Left lobe of liver (tissue), 2 donors: ENCODE measurements at regions not wholly inside any gene's neighbourhood (a gene's known extent, or its start where the extent isn't known, plus 50 kb on each side); places are given as distances from the start of the nearest gene placed in this dataset.
A peak's percentile ranks its signal among the peaks of the same experiment; 100 is the strongest.

Experiments
- ATAC-seq: fragments of 200-7000 bp; cut with Tn5 transposase; one replicate; pipeline ENCODE4 v1.9.1; 2020; ENCODE audit warnings: mild to moderate bottlenecking, moderate library complexity
- DNase-seq: peaks from one replicate; pipeline ENCODE4 v3.0.0-alpha.2; 2020; ENCODE audit warnings: low spot score
- donor health status: DM: no; HTN: no; CAD: no; lungs with moderate emphysema.
- donor health status: DM: no; HTN: yes; CAD: no.

DNA sequence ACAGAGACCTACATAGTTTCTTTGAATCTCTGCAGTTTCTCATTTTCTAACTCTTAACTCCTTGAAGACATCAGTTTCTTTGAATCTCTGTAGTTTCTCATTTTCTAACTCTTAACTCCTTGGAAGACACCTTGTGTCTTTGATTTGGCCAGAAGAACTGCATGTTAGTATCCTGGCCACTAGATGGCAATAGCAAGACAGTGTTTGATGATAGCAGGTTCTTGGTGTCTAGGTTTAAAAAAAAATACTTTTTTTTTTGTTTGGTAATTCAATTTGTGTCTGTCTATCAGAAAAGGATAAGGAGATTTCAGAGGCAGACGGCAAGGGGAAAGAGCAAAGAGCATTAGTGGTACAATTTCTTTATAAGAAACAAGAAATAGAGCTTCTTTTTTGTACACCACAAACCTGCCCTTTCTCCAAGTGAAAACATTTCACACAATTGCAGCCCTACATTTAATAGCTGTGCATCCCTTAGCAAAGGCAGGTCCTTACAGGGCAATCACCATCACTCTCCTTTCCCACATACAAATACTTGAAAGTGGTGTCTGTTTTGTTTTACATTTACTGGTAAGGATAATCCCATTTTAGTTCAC lies 1324.9 kb upstream of the CDH8 start:
- ATAC-seq (peak; percentile 76), DNase-seq (no peak)

- DNase-seq = no peak
- no peak for ATAC-seq
Measured at GRCh38 chr16:63349961-63350360, 1313.7 kb upstream of the CDH8 start.

GRCh38 chr16:63346000-63346399 lies 1309.8 kb upstream of the CDH8 start:
- DNase-seq (no peak), ATAC-seq (no peak)

DNA sequence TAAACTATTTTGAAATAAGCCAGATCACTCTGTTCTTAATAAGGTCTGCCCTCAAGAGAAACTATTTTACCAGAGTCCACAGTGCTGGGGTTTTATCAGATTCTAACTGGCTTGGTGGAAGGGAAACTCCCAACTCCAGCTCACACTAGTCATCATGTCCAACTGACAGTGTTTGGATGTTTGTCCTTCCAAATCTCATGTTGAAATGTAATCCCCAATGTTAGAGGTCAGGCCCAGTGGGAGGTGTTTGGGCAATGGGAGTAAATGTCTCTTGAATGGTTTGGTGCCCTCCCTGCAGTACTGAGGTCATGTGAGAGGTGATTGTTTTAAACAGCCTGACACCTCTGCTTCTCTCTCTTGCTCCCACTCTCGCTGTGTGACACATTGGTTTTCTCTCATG lies 1301.0 kb upstream of the CDH8 start:
- DNase-seq (peak; percentile 46), ATAC-seq (peak; percentile 88)

- no peak for DNase-seq
- no peak for ATAC-seq
Measured at GRCh38 chr16:63331111-63331510, 1294.9 kb upstream of the CDH8 start.

GRCh38 chr16:63326736-63327339 lies 1290.6 kb upstream of the CDH8 start:
- no peak for ATAC-seq
- no peak for DNase-seq

- DNase-seq = no peak
Measured at GRCh38 chr16:63323722-63324705, 1287.8 kb upstream of the CDH8 start.

DNA sequence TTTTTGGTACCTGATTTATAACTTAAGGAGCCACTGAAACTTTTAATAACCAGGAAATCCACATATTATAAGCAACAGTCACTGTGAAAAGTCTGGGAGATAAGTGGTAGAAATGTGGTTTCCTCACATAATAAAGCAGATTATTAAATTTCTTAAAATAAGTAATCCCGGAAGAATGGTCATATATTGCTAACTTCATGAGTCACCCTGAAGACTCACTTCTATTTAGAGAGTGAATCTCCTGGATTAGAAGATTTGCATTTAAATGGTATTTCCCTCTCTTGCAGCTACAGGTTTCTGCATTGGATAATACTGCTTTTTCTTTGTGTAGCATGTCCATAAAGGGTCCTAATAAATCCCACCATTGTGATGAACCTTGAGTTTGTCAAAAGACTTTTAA lies 1286.8 kb upstream of the CDH8 start:
- ATAC-seq = no peak

More at GRCh38 chr16:63323722-63324705, 1287.8 kb upstream of the CDH8 start:
- no peak for ATAC-seq

GRCh38 chr16:63315229-63315628 lies 1279.0 kb upstream of the CDH8 start:
- DNase-seq = no peak
- peak; percentile 91 for ATAC-seq

More for the DNA sequence above, 1286.8 kb upstream of the CDH8 start:
- no peak for DNase-seq

DNA sequence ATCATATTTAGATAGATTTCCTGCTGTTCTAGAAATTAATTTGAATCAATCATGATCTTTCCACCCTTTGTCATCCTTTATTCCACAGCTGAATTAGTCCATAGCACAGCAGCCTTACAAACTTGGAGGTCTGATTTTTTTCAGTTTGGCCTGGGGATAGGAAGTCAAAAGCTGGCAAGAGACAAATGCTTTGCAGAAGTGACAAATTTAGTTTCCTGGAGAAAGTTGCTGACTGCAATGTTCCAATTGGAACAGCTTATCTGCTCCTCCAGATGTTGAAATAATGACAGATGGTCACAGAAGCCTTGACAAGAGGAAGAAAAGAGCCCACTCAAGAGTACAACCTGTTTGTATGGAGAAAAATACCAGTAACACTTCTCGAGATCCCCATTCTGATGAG lies 1276.1 kb upstream of the CDH8 start:
- peak; percentile 7 for ATAC-seq

DNA sequence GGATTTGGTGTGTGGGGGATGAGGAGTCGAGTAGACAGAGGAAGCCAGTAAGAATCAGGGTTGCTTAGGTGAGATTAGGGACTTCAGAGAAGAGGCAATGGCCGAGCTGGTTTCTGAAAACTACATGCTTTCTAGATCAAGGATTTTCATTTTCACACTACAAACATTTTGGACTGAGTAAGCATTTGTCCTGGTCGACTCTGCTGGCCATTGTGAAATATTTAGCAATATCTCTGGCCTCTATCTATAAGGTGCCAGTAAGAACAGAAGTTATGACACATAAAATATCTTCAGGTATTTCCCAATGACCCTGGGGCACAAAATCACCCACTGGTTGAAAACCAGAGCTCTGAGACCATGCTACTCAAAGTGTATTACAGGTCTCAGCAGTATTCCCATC lies 1275.1 kb upstream of the CDH8 start:
- DNase-seq (no peak), ATAC-seq (peak; percentile 62)

More for the DNA sequence above, 1276.1 kb upstream of the CDH8 start:
- DNase-seq = no peak

DNA sequence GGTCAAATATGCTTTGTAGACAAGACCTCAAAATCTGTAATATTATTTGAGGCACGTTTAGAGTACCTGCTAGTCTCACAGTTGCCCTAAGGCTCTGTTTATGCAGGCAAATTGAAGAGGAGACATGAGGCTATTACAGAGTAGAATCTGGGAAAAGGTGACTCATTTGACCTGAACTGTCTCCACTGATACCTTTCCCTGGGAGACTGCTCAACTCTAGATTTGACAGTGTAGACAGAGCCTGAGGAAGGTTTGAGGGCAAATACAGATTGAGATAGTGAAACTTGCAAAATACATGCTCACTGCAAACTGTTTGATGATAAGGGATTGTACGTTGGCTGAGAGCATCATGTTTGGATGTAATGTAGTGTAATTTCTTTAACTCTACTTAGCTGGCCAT lies 1266.6 kb upstream of the CDH8 start:
- DNase-seq = no peak
- peak; percentile 34 for ATAC-seq

DNA sequence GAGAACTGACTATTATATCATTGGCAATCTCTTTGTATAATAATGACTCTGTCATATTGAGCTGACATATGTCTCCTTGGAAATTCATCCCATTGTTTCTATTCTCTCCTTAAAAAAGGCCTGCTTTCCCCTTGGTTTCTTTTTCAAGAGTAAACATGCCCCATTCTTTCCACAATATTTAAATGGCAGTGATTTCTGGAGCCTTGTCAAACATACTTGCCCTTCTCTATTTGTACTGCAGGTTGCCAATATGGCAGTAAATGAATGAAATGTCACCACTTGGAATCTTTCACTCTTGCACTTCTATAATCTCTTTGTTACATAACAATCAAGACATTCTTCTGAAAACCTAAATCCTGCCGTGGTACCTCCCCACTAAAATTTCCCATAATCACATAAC lies 1265.1 kb upstream of the CDH8 start:
- ATAC-seq = no peak

GRCh38 chr16:63298993-63299392 lies 1262.8 kb upstream of the CDH8 start:
- no peak for DNase-seq
- ATAC-seq = no peak

More for the DNA sequence above, 1265.1 kb upstream of the CDH8 start:
- DNase-seq = no peak

GRCh38 chr16:63292036-63292435 lies 1255.8 kb upstream of the CDH8 start:
- ATAC-seq (no peak), DNase-seq (no peak)

DNA sequence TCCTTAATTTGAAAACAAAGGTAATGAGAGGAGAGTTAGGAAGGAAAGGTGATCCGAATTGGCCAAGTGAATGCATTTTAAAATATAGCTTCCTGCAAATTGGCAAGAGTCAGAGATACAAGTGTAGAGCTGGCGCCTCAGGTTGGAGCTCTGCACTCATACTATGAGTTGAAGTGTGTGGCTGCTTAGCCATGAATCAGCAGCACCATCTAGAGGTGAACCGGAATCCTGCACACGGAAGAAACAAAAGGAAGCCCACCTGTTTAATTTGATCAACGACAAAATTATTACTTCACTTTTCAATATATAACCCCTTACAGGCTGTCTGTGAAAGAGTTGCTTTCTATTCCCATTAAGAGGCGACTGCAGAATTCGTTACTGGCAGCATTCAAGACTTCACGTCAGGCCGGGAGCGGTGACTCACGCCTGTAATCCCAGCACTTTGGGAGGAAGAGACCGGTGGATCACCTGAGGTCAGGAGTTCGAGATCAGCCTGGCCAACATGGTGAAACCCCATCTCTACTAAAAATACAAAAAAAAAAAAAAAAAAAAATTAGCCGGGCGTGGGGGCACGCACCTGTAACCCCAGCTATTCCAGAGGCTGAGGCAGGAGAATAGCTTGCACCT lies 1253.7 kb upstream of the CDH8 start:
- DNase-seq (no peak), ATAC-seq (peak; percentile 95)

DNA sequence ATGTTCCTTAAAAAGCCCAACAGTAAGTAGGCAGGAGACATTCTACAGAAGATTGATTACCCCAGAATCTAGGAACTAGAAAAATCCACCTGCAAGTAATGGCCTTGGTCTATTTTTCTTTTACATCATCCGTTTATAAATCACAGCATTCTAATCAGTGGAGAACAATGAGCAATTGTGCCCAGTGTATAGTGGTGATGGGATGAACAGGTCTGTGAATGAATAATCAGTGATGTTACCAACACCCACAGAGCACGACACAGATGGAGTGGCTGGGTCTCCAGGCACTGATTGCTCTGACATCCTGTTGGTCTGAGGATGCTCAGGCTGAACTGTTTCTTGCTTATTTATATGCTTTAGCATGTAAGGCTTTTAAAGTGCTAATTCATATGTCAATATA lies 1251.2 kb upstream of the CDH8 start:
- no peak for ATAC-seq
- DNase-seq = no peak

DNA sequence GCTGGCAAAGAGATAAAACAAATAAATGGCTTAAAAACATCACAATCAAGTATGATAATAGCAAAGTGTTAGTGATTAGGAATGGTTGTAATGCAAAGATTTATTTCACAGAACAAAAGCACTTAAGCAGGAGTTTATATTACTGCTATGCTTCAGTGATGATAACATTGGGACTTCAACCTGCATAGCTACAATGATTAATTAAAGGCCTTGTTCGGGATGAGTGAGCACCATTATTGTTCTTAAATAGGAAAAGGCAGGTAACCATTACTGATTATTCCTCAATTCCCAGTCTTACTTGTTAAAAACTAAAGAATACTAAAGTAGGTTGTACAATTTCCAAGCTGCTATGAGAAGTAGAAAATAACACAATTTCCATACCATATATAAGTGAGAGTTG lies 1247.5 kb upstream of the CDH8 start:
- ATAC-seq (no peak), DNase-seq (no peak)

- no peak for DNase-seq
- no peak for ATAC-seq
Measured at GRCh38 chr16:63244631-63245030, 1208.4 kb upstream of the CDH8 start.

DNA sequence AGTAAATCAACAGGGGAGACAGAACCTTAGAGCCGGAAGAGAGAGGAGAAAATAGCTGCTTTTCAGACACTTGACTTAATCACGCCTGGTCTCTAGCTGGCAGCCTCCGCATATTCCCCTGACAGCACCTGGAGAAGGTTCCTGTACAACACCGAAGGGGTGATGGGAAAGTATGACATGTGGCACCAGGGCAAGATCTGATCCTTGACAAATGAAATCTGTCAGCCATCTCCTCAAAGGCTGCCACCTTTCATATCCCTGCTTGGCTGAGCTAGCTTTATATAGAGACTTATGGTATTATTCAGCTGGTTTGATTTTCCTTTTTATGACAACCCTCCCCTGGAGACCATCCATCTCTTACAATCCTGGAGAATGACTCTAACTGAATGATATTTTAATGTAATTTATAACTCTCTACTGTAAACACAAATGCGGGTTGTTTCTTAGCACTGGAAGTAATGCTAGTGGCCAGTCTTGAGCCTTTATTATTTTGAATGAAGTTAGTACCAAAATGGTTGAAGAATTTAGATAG lies 1205.3 kb upstream of the CDH8 start:
- DNase-seq (no peak), ATAC-seq (no peak)

DNA sequence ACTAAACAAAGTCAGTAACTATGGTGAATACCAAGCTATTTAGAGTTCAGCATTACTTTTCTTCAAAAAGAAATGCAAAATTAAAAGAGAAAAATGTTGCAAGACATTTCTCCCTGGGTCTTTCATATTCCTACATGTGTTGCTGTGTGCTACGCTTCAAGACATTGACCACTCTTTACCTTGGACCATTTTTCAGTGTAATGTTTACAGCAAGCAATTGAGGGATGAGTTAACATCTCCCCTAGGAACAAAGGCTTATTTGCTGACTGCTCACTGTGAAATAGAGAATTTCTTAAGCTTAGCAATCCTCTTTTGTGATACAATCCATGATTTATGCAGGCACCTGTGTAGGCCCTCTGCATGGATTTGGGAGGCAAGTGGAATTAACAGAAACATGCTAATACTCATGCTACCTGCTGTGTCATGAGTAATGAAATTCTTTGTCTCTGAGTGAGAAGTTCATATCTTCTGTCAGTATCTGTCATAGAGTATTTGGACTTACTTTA lies 1202.9 kb upstream of the CDH8 start:
- ATAC-seq (no peak), DNase-seq (no peak)
